HG03575 (cell line): ENCODE measurements at regions not wholly inside any gene's neighbourhood (a gene's known extent, or its start where the extent isn't known, plus 50 kb on each side); places are given as distances from the start of the nearest gene placed in this dataset.

Source experiments
- ATAC-seq: cut with Tn5 transposase; IDR thresholded peaks from one replicate; pipeline ENCODE4 v1.9.1; 2021; ENCODE audit not compliant: unreplicated experiment, insufficient number of reproducible peaks, low FRiP score; ENCODE audit errors: extremely low read depth

DNA sequence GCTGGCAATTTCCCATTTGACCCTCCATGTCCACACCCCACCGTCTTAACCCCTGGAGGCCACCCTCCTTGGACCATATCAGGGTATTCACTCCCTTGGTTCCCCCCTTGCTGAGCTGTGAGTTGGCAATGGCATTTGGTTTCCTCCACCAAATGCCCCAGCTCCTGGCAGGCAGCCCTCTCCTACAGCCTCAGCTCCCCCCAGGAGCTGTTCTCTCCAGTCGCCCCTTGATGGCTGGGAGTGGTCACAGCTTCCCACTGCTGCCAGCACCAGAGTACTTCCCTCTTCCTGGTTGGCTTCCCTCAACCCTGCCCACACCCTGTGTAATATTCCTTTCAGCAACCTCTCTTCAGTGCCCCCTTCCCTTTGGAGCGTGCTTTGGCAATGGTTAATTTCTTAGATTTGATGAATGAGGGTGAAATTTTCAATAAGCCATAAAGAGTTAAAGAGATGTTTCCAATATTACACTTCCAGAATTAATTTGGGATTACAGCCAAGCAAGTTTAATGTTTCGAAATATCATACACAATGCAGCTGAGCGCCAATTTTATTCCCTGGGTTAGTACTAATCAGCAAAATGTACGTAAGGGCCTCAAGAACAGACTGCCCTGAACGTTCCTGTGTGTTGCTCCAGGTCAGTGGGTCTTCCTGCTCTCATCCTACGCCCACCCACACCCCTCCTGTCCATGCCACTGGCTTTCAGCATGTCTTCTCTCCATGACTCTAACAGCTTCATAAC, 207.1 kb upstream of the NFE2L3 start:
- no peak for ATAC-seq

DNA sequence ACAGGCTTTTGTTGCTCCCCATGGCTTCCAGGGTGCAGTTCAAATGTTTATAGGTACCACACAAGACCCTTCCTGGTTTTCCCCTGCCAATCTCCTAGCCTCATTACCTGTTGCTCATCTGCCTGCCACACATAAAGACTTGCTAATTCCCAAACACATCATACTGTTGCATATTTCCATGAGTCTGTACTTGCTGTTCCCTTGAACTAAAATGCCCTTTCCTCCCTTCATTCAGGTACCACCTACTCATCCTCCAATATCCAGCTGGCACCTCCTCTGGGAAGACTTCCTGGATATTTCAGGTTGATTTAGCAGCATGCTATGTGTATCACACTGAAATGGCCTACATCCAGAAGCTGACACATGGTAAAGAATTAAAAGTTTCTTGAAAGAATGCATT, 206.4 kb upstream of the NFE2L3 start:
- no peak for ATAC-seq

DNA sequence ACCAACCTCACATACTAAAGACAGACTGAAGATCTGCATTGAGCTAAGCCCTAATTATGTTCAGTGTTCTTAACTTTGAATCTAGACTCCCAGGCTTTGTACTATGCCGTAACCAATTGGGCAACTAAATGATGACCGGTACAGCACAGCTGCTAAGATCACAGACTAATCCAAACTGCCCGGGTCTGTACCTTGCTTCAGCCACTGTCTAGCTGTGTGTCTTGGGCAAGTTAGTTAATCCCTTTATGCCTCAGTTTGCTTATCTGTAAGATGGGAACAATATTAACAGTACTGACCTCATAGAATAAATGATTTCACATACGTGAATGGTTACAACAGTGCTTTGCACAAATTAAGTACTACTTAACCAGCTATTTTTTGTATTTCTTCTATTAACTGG, 205.8 kb upstream of the NFE2L3 start:
- ATAC-seq = no peak

DNA sequence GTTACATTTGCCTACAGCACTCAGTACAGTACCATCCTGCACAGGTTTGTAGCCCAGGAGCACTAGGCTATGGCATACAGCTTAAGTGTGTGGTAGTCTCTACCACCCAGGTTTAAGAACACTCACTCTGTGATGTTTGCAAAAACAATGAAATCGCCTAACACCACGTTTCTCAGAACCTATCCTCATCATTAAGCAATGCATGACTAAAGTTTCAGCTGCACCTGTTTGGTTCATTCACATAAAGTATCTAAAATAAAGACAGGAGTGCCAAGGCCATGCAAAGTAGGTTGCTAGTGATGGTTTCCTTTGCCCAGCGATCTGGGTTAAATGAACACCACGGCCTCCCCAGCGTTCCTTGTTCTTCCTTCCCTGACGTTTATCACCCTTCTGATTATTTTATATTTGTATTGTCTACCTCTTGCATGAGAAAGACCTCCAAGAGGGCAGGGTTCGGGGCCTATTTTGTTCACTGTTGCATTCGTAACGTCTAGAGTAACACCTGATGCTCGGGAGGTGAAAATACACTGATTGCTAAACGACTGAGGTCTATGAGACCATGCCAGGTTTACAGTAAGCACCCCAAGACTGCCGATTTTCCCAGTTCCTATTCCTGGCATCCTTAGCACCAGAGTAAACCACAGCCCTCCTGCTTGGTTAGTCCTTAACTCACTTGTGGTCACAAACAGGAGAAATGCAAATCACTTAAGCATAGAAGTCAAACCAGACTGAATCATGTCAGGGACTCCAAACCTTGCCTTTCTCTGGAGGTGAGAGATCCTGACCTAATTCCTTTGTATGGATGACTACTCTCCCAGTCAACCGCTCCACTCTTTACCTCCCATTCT, 204.1 kb upstream of the NFE2L3 start:
- no peak for ATAC-seq

DNA sequence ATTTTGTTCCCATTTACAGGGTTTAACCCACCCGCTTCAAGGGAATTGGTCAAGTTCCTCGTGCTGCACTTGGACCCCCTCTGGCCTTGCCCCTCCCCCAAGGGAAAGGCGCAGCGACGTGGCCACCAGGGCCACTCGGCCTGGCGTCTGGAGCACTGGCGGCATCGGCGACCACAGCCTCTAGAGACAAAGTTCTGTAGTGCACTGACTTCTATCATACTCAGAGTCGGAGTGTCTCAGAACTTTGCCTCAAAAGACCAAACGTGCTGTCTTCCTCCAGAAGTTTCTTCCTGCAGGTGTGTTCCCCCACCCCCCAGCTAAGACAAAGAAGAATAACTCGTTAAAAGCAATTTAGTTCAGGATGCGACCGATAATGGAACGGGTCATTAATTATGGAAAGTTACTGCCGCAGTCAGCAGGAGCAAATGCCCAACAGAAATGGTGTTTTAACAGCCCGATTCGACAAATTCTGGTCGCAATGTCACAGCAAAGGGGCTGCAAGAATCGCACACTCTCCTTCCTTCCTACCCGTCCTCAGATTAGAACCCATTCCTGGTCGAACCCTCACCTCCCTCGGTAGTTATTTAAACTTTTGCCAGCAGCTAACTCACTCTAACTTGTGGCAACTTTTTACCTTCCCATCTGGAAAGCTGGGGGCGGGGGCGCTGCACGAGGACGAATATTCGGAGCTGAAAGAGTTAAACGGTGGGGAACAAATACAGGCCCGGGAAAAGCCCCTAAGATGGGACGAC, 202.1 kb upstream of the NFE2L3 start:
- ATAC-seq = no peak

DNA sequence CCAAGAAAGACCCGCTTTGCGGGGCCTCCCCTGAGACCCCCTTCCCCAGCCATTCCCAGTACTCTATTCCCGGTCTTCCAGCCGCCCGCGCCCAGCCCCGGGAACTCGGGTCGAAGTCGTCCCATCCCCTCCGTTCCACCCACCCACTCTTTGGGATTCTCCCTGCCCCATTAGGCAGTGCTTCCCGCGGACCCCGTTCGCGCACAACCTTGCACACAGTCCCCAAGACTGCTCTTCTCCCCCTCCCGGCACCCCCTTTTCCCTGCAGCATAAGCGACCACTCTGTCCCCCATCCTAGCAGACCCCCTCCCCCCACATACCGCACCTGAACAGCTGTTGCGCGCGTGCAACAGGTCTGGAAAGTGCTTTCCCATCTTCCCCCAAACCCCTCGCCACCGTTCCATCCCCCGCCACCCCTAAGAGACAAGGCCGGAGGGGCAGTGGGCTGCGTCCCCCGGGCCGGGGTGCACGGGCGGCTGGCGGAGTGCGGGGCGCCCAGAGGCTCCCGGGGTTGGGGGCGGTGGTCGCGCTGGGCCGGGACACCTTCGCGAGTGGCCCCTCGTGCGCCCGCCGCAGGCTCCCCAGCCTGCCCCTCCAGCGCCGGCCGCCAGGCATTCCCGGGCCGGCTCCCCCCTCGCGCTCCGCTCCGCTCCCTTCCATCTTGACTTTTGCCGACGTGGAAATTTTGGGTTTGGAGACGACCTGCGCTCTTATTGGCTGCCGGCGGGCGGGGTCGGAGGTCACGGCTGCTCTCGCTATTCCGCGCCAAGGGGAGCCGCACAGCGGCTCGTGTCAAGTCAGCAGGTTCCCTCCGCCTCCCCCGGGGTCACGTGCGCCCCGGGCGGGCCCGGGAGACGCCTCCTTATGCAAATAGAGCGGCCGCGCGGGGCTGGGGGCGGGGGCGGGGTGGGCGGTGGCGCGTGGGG, 201.2 kb upstream of the NFE2L3 start:
- ATAC-seq = peak; percentile 45

DNA sequence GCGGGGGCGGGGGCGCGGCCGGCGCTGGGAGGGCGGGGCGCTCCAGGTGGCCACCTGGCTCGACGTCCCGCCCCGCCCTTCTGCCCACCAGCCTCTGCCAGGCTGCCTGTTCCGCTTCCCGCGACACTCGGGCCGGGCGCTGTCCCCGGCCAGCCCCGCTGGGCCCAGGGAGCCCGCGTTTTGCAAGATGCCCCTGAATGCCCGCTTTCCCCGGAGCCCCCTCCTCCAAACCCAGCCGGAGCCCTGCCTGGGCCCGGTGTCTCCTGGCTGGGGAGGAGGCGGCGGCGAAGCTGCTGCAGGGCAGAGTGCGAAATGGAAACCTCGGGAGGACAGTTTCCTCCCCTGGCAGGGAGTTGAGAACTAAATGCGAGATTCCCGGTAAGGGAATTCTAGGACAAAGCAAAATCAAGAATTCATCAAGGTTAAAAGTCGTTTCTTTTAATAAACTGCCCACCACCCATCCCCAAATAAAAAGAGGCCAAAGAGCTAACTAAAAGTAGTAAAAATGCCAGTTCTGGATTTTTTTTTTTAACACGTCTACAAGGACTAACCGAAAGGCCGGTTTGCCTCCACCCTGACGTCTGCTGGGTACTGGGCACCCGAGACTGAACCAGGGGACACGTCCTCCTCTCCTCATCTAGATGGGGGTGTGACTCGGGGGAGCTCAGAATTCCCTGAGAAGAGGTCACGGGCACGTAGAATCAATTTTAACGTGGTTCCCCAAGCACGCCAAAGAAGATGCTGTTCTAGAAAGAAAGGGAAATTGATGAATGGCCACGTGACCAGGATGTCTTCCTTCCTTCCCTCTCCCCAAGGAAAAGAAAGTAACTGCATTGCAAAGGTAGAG, 200.4 kb upstream of the NFE2L3 start:
- ATAC-seq = peak; percentile 7

DNA sequence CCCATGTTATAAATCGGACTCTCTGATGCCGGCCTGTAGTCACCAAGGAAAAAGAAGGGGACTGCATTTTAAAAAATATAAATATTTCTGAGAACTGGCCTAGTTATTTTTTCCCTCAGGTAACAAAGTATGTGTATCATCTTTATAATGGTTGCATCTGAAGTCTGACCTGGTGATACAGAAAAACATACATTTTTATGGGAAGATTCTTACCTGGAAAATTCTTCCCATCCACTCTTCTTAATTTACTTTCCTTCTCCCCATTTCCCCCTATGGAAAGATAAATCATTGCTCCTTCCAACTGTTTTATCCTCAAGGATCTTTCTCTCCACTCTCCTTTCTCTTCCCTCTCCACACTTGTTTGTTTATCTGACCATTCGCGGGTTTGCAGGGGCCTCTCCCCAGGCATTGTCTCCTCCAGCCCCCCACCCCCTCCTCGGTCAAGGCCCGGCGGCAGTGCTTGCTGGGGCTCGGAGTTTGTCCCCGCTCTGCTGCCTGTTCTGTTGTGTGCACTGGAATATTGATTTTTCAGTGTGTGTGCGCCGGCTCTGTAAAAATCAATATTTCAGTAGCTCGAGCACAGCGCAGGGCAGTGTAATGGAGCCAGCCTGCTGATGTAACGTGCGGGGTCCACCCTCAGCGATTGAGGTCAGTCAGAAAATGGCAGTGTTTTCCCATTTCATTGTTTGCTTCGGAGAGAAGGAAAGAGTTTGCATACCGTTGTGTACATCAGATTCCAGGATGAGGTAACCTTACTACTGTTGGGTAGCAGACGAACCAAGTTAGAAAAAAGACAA, 199.5 kb upstream of the NFE2L3 start:
- ATAC-seq = no peak

DNA sequence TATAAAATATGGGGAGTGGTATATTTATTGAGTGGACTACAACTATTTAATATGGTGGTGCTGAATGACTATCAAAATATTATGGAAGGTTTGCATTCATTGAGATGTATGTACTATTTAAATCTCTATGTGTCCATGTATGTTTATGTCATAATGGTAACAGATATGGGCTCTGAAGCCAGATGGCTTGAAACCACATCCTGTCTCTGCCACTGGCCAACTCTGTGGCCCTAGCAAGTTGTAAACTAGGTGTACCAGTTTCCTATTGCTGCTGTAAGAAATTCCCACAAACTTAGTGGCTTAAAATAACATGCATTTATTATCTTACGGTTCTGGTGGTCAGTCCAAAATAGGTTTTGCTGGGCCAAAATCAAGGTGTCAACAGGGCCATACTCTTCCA, 198.1 kb upstream of the NFE2L3 start:
- no peak for ATAC-seq

DNA sequence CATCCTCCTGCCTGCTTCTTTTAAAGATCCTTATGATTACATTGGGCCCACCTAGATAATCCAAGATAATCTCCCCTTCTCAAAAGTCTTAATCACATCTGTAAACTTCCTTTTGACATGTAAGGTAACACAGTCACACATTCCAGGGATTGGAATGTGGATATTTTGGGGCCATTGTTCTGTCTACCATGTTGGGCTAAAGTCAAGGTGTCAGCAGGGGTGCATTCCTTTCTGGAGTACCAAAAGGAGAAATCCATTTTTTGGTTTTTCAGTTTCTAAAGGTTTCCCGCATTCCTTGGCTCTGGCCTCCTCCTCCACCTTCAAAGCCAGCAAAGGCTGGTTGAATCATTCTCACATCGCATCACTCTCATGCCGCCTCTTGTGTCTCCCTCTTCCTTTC, 197.6 kb upstream of the NFE2L3 start:
- ATAC-seq = no peak

DNA sequence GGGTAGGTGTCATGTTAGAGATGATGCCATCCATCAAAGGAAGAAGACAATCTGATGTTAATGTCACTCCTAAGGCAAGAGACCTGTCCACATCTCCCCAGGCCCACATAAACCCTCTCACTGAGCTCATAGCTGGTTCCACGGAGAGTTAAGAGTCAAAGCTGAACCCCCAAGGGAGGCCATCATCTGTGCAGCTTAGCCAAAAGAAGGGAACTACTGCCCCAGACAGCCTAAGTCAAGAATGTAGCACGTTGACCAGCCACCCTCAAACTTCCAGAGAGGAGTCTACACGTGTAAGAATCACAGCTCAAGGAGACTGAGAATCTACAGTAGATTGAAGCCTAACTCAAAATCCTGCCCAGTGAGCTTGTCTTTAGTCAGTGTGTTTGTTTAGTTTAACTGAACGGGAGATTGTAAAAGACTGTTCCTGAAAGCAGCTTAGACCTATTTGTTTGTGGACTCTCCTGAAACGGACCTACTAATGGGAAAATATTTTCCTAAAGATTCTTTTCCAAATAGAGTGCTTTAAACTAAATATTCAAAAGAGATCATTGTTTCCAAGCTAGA, 192.7 kb upstream of the NFE2L3 start:
- ATAC-seq = no peak

DNA sequence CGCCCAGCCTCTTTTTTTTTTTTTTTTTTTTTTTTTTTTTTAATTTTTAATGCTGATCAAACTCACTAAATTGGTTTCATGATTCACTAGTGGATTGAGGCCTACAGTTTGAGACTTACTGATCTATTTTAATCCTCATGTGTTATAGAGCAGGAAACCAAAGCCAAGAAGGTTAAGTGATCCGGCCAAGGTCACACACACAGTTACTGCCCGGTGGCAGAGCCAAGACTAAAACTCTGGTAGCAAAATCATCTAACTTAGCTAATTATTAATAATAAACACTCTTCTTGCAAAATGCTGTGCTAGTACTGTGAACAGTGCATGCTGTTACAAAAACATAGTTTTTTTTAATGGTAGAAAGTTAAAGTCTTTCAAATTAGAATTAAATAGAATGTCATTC, 188.3 kb upstream of the NFE2L3 start:
- ATAC-seq = no peak

DNA sequence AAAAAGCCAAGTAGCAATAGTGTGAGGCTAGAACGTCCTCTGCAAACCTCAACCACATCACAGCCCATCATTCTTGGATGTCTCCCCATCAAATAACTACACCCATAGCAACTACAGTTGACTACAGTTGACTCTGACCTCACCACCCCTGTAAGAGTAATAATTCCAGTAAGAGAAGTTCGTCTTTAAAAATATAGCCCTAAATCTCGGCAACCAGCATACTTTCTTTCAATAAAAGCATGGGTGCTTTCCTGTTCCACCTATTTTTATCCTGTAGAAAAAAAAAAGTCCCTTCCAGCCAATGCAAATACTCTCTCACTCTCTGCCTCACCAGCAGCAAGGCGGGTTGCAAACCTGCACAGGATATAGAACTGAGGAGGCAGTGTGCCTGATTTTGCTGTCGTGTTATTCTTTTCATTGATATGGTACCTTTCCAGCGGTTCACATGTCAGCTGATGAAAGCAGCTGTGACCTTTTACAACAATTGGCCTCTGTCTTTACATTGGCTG, 187.5 kb upstream of the NFE2L3 start:
- ATAC-seq = no peak

DNA sequence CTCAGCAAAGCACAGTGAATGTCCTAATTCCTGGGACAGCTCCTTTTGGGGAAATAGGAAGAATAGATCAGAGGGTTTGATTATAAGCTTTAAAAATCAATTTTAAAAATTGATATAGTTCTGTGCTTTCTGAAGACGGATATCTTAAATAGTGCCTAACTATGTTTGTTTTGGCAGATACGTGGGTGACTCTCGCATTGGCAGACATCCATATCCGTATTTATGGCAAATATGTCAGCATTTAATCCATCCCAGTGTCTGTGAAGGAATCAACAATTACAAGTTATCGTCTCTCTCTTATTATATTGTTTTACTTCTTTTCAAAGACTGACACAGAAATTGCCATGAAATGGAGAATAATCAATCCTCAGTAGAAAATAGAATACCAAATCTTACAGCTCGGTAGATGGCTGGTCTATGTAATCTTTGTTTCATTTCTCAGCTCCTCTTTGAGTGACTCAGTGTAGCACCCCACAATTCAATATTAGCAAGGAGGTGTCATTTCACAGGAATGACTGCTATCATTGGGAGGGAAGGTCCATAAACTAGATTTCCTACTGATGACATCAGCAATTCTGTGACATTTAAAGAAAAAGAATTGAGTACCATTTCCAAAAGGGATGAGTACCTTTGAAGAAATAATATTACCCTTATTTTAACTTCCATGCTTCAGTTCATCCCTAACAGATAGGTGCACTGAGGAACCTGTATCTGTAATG, 186.4 kb upstream of the NFE2L3 start:
- no peak for ATAC-seq

DNA sequence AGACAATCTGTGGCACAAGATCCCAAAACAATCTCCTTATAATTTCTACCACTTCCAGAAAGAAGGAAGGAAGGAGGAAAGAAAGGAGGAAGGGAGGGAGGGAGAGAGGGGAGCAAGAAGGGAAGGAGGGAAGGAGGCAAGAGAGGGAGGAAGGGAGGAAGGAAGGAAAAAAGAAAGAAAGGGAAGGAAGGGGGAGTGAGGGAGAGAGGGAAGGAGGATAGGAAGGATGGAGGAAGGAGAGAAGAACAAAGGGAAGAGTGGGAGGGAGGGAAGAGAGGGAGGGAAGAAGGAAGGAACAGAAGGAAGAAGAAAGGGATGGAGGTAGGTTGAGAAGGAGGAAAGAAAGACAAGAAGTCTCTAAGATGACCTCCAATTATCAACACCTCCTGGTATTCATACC, 185.5 kb upstream of the NFE2L3 start:
- no peak for ATAC-seq
